ENCODE measurements at regions not wholly inside any gene's neighbourhood (a gene's known extent, or its start where the extent isn't known, plus 50 kb on each side); places are given as distances from the start of the nearest gene placed in this dataset.

DNA sequence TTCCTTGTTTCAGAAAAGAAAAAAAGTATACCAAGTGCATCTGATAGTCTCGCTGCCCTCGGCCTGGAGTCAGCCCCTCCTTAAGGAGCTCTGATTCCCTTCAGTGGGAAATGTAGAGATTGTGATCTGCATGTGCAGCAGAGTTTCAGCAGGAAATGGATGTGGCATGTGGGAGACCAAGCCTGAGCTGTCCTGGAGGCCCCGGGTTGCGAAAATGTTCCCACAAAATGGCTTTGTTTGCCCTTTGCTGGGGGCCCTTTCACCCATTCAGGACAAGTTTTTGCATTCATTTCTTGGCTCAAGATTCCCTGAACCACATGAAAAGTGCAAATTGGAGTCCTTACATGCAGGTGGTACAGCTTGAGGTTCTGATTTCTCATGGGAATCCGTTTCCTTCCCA is 230.9 kb downstream of the GADD45G start:
- intact Hi-C loops (cut with micrococcal nuclease; ENCODE audit: unreplicated experiment) = no loop called here
- BruUV-seq (replicated peaks) = no TSS peak
- CTCF ChIA-PET (ENCODE audit: unreplicated experiment) = no interaction called here

GRCh38 chr9:89837162-89837933 is 232.5 kb downstream of the GADD45G start:
- Histone ChIP-seq H3K9me2 (ENCODE audit: insufficient read depth, low read length) (no peaks in the 10 kb centered on the region), H3K4me3 (ENCODE audit: low read depth, low read length, poor library complexity, severe bottlenecking) (no peak overlapping the region), H2AFZ (ENCODE audit: low read length) (no peak overlapping the region), H4K20me1 (ENCODE audit: insufficient read depth, low read length) (no peaks in the 10 kb centered on the region), H3K4me2 (ENCODE audit: low read length) (no peak overlapping the region), H3K79me2 (ENCODE audit: insufficient read depth, low read depth, low read length) (no peaks in the 10 kb centered on the region), H3K36me3 (ENCODE audit: insufficient read depth, low read length) (no peaks in the 10 kb centered on the region), H3K9me3 (ENCODE audit: low read length) (no peaks in the 10 kb centered on the region), H3K4me1 (ENCODE audit: insufficient read depth, low read length, poor library complexity, severe bottlenecking) (no peaks in the 10 kb centered on the region), H3K27ac (ENCODE audit: low read depth, low read length, poor library complexity, severe bottlenecking) (no peak overlapping the region)
- TF ChIP-seq EZH2phosphoT487 (IDR thresholded peaks at IDR 0.05; ENCODE audit: borderline replicate concordance, low read depth, low read length) = no peak
- TF ChIP-seq, protein P1, sequence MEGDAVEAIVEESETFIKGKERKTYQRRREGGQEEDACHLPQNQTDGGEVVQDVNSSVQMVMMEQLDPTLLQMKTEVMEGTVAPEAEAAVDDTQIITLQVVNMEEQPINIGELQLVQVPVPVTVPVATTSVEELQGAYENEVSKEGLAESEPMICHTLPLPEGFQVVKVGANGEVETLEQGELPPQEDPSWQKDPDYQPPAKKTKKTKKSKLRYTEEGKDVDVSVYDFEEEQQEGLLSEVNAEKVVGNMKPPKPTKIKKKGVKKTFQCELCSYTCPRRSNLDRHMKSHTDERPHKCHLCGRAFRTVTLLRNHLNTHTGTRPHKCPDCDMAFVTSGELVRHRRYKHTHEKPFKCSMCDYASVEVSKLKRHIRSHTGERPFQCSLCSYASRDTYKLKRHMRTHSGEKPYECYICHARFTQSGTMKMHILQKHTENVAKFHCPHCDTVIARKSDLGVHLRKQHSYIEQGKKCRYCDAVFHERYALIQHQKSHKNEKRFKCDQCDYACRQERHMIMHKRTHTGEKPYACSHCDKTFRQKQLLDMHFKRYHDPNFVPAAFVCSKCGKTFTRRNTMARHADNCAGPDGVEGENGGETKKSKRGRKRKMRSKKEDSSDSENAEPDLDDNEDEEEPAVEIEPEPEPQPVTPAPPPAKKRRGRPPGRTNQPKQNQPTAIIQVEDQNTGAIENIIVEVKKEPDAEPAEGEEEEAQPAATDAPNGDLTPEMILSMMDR (conservative IDR thresholded peaks at IDR 0.05; ENCODE audit: low read length) = no peak
- intact Hi-C loops (cut with micrococcal nuclease; ENCODE audit: unreplicated experiment) = no loop called here
- no peak for DNase-seq (ENCODE audit: low spot score)
- ChIA-PET POLR2A (no interaction called here), CTCF (ENCODE audit: unreplicated experiment) (no interaction called here)
- no TSS peak for BruUV-seq (replicated peaks)

More for the DNA sequence above, 230.9 kb downstream of the GADD45G start:
- Histone ChIP-seq H3K36me3 (ENCODE audit: insufficient read depth, low read length) (no peaks in the 10 kb centered on the region), H3K9me2 (ENCODE audit: insufficient read depth, low read length) (no peaks in the 10 kb centered on the region), H3K4me1 (ENCODE audit: insufficient read depth, low read length, poor library complexity, severe bottlenecking) (no peaks in the 10 kb centered on the region), H2AFZ (ENCODE audit: low read length) (no peak overlapping the region), H4K20me1 (ENCODE audit: insufficient read depth, low read length) (no peaks in the 10 kb centered on the region), H3K9me3 (ENCODE audit: low read length) (no peaks in the 10 kb centered on the region), H3K4me2 (ENCODE audit: low read length) (no peak overlapping the region), H3K27ac (ENCODE audit: low read depth, low read length, poor library complexity, severe bottlenecking) (no peak overlapping the region), H3K79me2 (ENCODE audit: insufficient read depth, low read depth, low read length) (no peaks in the 10 kb centered on the region), H3K4me3 (ENCODE audit: low read depth, low read length, poor library complexity, severe bottlenecking) (no peak overlapping the region)
- POLR2A ChIA-PET = interaction anchor here (1.3 kb wide), 1 partner anchor 19 kb away, joined by 3 read pairs; no protein-coding TSS in a partner anchor
- TF ChIP-seq EZH2phosphoT487 (IDR thresholded peaks at IDR 0.05; ENCODE audit: borderline replicate concordance, low read depth, low read length) = no peak
- TF ChIP-seq, protein P1 (conservative IDR thresholded peaks at IDR 0.05; ENCODE audit: low read length) = no peak
- no peak for DNase-seq (ENCODE audit: low spot score)

DNA sequence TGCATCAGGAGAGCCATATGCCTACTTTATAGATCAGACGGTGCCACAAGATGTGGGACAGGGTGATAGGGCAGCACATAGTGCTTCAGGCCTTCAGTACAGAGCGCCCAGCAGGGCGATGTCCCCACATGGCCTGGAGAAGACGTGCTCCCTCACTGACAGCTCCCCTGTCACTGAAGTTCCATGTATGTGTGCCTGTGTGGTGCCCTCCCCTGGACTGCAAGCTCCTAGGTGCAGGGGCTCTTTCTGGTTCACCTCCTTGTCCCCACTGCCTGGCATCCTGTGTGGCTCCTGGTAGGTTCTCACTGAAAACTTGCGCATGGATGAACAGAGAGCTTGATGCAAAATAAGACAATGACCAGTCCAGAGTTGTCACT is 233.1 kb downstream of the GADD45G start:
- no peak for TF ChIP-seq EZH2phosphoT487 (IDR thresholded peaks at IDR 0.05; ENCODE audit: borderline replicate concordance, low read depth, low read length)
- TF ChIP-seq, protein P1 (conservative IDR thresholded peaks at IDR 0.05; ENCODE audit: low read length) = no peak
- intact Hi-C loops (cut with micrococcal nuclease; ENCODE audit: unreplicated experiment) = no loop called here
- no peaks in the 10 kb centered on the region for H3K4me1 ChIP-seq (ENCODE audit: insufficient read depth, low read length, poor library complexity, severe bottlenecking)
- H3K27ac ChIP-seq (ENCODE audit: low read depth, low read length, poor library complexity, severe bottlenecking) = no peak overlapping the region
- no peak for DNase-seq (ENCODE audit: low spot score)
- H3K79me2 ChIP-seq (ENCODE audit: insufficient read depth, low read depth, low read length) = no peaks in the 10 kb centered on the region
- H2AFZ ChIP-seq (ENCODE audit: low read length) = no peak overlapping the region
- H3K36me3 ChIP-seq (ENCODE audit: insufficient read depth, low read length) = no peaks in the 10 kb centered on the region
- no peaks in the 10 kb centered on the region for H3K9me3 ChIP-seq (ENCODE audit: low read length)
- H3K4me3 ChIP-seq (ENCODE audit: low read depth, low read length, poor library complexity, severe bottlenecking) = no peak overlapping the region
- no TSS peak for BruUV-seq (replicated peaks)
- no peaks in the 10 kb centered on the region for H4K20me1 ChIP-seq (ENCODE audit: insufficient read depth, low read length)
- CTCF ChIA-PET (ENCODE audit: unreplicated experiment) = no interaction called here
- H3K4me2 ChIP-seq (ENCODE audit: low read length) = no peak overlapping the region
- POLR2A ChIA-PET = interaction anchor here (0.5 kb wide), 1 partner anchor 24 kb away, joined by 7 read pairs; no protein-coding TSS in a partner anchor
- no peaks in the 10 kb centered on the region for H3K9me2 ChIP-seq (ENCODE audit: insufficient read depth, low read length)

All from OCI-LY7 (cell line).